GM23338 (cell line): ENCODE measurements at regions not wholly inside any gene's neighbourhood (a gene's known extent, or its start where the extent isn't known, plus 50 kb on each side); places are given as distances from the start of the nearest gene placed in this dataset.

Source experiments
- ATAC-seq: fragments of 200-7000 bp; cut with Tn5 transposase; 3 replicates; pipeline ENCODE4 v1.9.1; 2020
- DNase-seq: peaks from one replicate; pipeline ENCODE4 v3.0.0-alpha.2; 2015; ENCODE audit warnings: low spot score
- H2AFZ ChIP-seq: fragments of 200-600 bp; sonication (generic); 2 replicates; pipeline ENCODE4 v1.8.0; 2016; ENCODE audit warnings: antibody characterized with exemption, mild to moderate bottlenecking, moderate library complexity
- H3F3A ChIP-seq: fragments of 200-600 bp; sonication (generic); replicated peaks from 2 replicates; pipeline ENCODE4 v1.8.0; 2017; ENCODE audit warnings: antibody characterized with exemption, mixed run types, low read depth
- H3K27ac ChIP-seq: fragments of 200-600 bp; sonication (generic); 2 replicates; pipeline ENCODE4 v1.6.1; 2016; ENCODE audit warnings: low read depth
- H3K27me3 ChIP-seq: fragments of 200-600 bp; sonication (generic); 2 replicates; pipeline ENCODE4 v1.8.0; 2016; ENCODE audit warnings: mild to moderate bottlenecking, mixed run types, moderate library complexity; ENCODE audit not compliant: insufficient read depth
- H3K36me3 ChIP-seq: fragments of 200-600 bp; sonication (generic); 2 replicates; pipeline ENCODE4 v1.8.0; 2016; ENCODE audit warnings: mild to moderate bottlenecking; ENCODE audit not compliant: insufficient read depth
- H3K4me1 ChIP-seq: fragments of 200-600 bp; sonication (generic); 2 replicates; pipeline ENCODE4 v1.8.0; 2016; ENCODE audit warnings: mild to moderate bottlenecking, moderate library complexity; ENCODE audit not compliant: insufficient read depth
- H3K4me2 ChIP-seq: fragments of 200-600 bp; sonication (generic); 2 replicates; pipeline ENCODE4 v1.7.1; 2017; ENCODE audit warnings: mixed run types
- H3K4me3 ChIP-seq: fragments of 200-600 bp; sonication (generic); 2 replicates; pipeline ENCODE4 v1.6.1; 2016; ENCODE audit warnings: mixed run types
- H3K79me2 ChIP-seq: fragments of 200-600 bp; sonication (generic); replicated peaks from 2 replicates; pipeline ENCODE4 v1.8.0; 2017; ENCODE audit warnings: mild to moderate bottlenecking; ENCODE audit not compliant: insufficient read depth
- H3K9me2 ChIP-seq: fragments of 200-600 bp; sonication (generic); 2 replicates; pipeline ENCODE4 v1.8.0; 2017; ENCODE audit not compliant: insufficient read depth
- H4K20me1 ChIP-seq: fragments of 200-600 bp; sonication (generic); replicated peaks from 2 replicates; pipeline ENCODE4 v1.8.0; 2017; ENCODE audit warnings: mild to moderate bottlenecking; ENCODE audit not compliant: insufficient read depth
- H3K27ac Mint-ChIP-seq: 2 replicates; pipeline ENCODE4 v1.8.0; 2020; ENCODE audit warnings: inconsistent platforms, mild to moderate bottlenecking, moderate library complexity, mixed read lengths
- H3K27me3 Mint-ChIP-seq: 3 replicates; pipeline ENCODE4 v1.8.0; 2022; ENCODE audit warnings: low read depth, mild to moderate bottlenecking, moderate library complexity, mixed read lengths, inconsistent platforms; ENCODE audit not compliant: insufficient read depth, poor library complexity
- H3K36me3 Mint-ChIP-seq: 3 replicates; pipeline ENCODE4 v1.8.0; 2021; ENCODE audit warnings: low read depth, mild to moderate bottlenecking, inconsistent platforms, moderate library complexity, mixed read lengths
- H3K4me1 Mint-ChIP-seq: 3 replicates; pipeline ENCODE4 v1.8.0; 2020; ENCODE audit warnings: mild to moderate bottlenecking, inconsistent platforms, mixed read lengths
- H3K4me3 Mint-ChIP-seq: 3 replicates; pipeline ENCODE4 v1.8.0; 2021; ENCODE audit warnings: moderate library complexity, mild to moderate bottlenecking, inconsistent platforms, mixed read lengths
- H3K9me3 Mint-ChIP-seq: 3 replicates; pipeline ENCODE4 v1.8.0; 2020; ENCODE audit warnings: moderate library complexity, mild to moderate bottlenecking, inconsistent platforms, mixed read lengths
- CREB1 ChIP-seq: fragments of 250-450 bp; sonication (Bioruptor Pico); IDR thresholded peaks from 2 replicates; pipeline ENCODE4 v1.5.0; 2020; ENCODE audit warnings: low read depth, mild to moderate bottlenecking, moderate library complexity
- EZH2 ChIP-seq: fragments of 200-600 bp; sonication (generic); IDR thresholded peaks from one replicate; pipeline ENCODE4 v1.8.0; 2017; ENCODE audit warnings: antibody characterized with exemption, mild to moderate bottlenecking, low read depth; ENCODE audit not compliant: unreplicated experiment
- EZH2phosphoT487 ChIP-seq: fragments of 200-600 bp; sonication (generic); IDR thresholded peaks from one replicate; pipeline ENCODE4 v1.8.1; 2018; ENCODE audit warnings: antibody characterized with exemption; ENCODE audit not compliant: unreplicated experiment
- NANOG ChIP-seq: IDR thresholded peaks from 2 replicates; pipeline ENCODE4 v1.6.1; 2016; ENCODE audit warnings: antibody characterized with exemption, borderline replicate concordance
- POLR2AphosphoS5 ChIP-seq: IDR thresholded peaks from 2 replicates; pipeline ENCODE4 v1.6.1; 2016; ENCODE audit warnings: antibody characterized with exemption, low read depth
- STAT1 ChIP-seq: IDR thresholded peaks from one replicate; pipeline ENCODE4 v1.6.1; 2016; ENCODE audit warnings: antibody characterized with exemption; ENCODE audit not compliant: unreplicated experiment
- ZNF114 ChIP-seq: fragments of 250-450 bp; sonication (Bioruptor Pico); IDR thresholded peaks from 2 replicates; pipeline ENCODE4 v1.5.0; 2020; ENCODE audit warnings: mild to moderate bottlenecking, moderate library complexity
- ZNF331 ChIP-seq: fragments of 250-450 bp; sonication (Bioruptor Pico); IDR thresholded peaks from 2 replicates; pipeline ENCODE4 v1.5.0; 2020; ENCODE audit warnings: low read depth, mild to moderate bottlenecking, moderate library complexity
- TF ChIP-seq, protein P1 (sequence below), 2 experiments: fragments of 200-600 bp in 1 of 2; sonication (generic) in 1 of 2; conservative IDR thresholded peaks; 2 replicates each; pipeline versions ENCODE4 v1.5.1 to v1.6.1; 2016 to 2017; ENCODE audit warnings: antibody characterized with exemption in 2 of 2, low read depth in 2 of 2, mild to moderate bottlenecking in 2 of 2, moderate library complexity in 1 of 2
- TF ChIP-seq, protein P2 (sequence below): IDR thresholded peaks from one replicate; pipeline ENCODE4 v1.6.1; 2018; ENCODE audit warnings: antibody characterized with exemption; ENCODE audit not compliant: unreplicated experiment
- TF ChIP-seq, protein P3 (sequence below): fragments of 250-450 bp; sonication (Bioruptor Pico); IDR thresholded peaks from 2 replicates; pipeline ENCODE4 v1.5.0; 2020; ENCODE audit warnings: mild to moderate bottlenecking, moderate library complexity

DNA sequence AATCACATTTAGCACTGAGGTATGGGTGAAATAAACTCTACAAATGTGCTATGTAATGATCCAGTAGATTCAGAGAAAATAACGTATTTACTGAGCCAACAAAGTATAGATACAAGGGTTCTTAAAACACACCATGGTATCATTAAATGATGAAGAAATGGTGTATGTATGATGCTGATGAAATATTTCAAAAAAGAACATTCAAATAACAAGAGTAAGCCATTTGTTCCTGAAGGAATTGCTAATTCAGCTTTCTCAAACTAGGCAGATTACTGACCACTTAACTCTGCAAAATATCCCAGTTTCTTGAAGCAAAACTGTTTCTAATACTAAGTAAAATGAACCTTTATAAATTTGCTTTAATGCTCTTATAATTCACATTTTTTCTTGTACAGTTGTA is 97.6 kb upstream of the IFNE start:
- Histone ChIP-seq H3K27ac (no peak overlapping the region), H3F3A (no peaks in the 10 kb centered on the region), H3K4me2 (no peak overlapping the region), H3K9me2 (no peaks in the 10 kb centered on the region), H4K20me1 (no peaks in the 10 kb centered on the region), H3K36me3 (no peaks in the 10 kb centered on the region), H2AFZ (no peak overlapping the region), H3K4me1 (0 out of 2 replicates have a peak, but pooled peaks cover 4% of the 10 kb centered on the region), H3K4me3 (no peak overlapping the region), H3K79me2 (no peaks in the 10 kb centered on the region), H3K27me3 (no peaks in the 10 kb centered on the region)
- ATAC-seq (no peak), DNase-seq (no peak)
- TF ChIP-seq ZNF114 (CRISPR knock-in tag) (no peak), CREB1 (no peak), EZH2phosphoT487 (no peak), NANOG (no peak), STAT1 (no peak), POLR2AphosphoS5 (no peak)
- TF ChIP-seq, protein P1, sequence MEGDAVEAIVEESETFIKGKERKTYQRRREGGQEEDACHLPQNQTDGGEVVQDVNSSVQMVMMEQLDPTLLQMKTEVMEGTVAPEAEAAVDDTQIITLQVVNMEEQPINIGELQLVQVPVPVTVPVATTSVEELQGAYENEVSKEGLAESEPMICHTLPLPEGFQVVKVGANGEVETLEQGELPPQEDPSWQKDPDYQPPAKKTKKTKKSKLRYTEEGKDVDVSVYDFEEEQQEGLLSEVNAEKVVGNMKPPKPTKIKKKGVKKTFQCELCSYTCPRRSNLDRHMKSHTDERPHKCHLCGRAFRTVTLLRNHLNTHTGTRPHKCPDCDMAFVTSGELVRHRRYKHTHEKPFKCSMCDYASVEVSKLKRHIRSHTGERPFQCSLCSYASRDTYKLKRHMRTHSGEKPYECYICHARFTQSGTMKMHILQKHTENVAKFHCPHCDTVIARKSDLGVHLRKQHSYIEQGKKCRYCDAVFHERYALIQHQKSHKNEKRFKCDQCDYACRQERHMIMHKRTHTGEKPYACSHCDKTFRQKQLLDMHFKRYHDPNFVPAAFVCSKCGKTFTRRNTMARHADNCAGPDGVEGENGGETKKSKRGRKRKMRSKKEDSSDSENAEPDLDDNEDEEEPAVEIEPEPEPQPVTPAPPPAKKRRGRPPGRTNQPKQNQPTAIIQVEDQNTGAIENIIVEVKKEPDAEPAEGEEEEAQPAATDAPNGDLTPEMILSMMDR (conservative IDR thresholded peaks at IDR 0.05; ENCODE audit: low read depth in 2 of 2): no peak
- TF ChIP-seq, protein P2, sequence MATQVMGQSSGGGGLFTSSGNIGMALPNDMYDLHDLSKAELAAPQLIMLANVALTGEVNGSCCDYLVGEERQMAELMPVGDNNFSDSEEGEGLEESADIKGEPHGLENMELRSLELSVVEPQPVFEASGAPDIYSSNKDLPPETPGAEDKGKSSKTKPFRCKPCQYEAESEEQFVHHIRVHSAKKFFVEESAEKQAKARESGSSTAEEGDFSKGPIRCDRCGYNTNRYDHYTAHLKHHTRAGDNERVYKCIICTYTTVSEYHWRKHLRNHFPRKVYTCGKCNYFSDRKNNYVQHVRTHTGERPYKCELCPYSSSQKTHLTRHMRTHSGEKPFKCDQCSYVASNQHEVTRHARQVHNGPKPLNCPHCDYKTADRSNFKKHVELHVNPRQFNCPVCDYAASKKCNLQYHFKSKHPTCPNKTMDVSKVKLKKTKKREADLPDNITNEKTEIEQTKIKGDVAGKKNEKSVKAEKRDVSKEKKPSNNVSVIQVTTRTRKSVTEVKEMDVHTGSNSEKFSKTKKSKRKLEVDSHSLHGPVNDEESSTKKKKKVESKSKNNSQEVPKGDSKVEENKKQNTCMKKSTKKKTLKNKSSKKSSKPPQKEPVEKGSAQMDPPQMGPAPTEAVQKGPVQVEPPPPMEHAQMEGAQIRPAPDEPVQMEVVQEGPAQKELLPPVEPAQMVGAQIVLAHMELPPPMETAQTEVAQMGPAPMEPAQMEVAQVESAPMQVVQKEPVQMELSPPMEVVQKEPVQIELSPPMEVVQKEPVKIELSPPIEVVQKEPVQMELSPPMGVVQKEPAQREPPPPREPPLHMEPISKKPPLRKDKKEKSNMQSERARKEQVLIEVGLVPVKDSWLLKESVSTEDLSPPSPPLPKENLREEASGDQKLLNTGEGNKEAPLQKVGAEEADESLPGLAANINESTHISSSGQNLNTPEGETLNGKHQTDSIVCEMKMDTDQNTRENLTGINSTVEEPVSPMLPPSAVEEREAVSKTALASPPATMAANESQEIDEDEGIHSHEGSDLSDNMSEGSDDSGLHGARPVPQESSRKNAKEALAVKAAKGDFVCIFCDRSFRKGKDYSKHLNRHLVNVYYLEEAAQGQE: no peak
- H3K9me3 Mint-ChIP-seq: no peaks in the 10 kb centered on the region
- H3K36me3 Mint-ChIP-seq: no peaks in the 10 kb centered on the region
- H3K4me1 Mint-ChIP-seq: peaks cover 6% of the 10 kb centered on the region; the same call in 2 of the 3 replicates
- H3K4me3 Mint-ChIP-seq: no peak overlapping the region
- H3K27me3 Mint-ChIP-seq: peaks cover 2% of the 10 kb centered on the region
- H3K27ac Mint-ChIP-seq: no peak overlapping the region

DNA sequence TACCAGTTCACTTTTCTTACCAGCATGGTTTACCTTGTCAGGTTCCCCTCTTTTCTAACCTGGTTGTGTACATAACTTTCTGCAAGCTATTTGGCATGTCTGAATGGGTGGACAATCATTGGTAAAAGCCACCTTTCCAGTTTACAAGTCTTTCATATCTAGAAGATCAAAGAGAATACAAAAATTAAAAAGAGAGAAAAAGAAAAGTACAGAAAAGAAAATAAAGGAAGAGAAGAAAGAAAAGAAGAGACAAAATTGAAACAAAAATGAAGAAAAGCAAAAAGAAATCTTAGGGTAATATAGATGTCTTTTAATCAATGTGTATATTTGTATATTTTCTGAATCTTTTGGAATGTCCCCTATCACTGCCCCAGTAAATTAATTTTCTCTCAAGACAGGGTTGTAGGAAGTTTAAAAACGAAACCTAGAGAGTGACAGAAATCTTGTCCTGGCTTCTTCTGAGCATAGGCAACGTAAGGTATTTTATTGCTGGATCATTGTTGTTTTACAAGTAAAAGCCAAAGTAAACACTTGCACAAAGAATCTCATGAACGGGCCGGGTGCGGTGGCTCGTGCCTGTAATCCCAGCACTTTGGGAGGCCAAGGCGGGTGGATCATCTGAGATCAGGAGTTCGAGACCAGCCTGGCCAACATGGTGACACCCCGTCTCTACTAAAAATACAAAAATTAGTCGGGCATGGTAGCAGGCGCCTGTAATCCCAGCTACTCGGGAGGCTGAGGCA is 98.7 kb upstream of the IFNE start:
- Histone ChIP-seq H3F3A (no peaks in the 10 kb centered on the region), H3K4me2 (no peak overlapping the region), H3K27ac (no peak overlapping the region), H3K4me3 (no peak overlapping the region), H4K20me1 (no peaks in the 10 kb centered on the region), H3K9me2 (no peaks in the 10 kb centered on the region; the same call in 1 of the 2 replicates), H3K79me2 (no peaks in the 10 kb centered on the region), H3K27me3 (no peaks in the 10 kb centered on the region), H3K4me1 (0 out of 2 replicates have a peak, but pooled peaks cover 3% of the 10 kb centered on the region), H3K36me3 (no peaks in the 10 kb centered on the region), H2AFZ (no peak overlapping the region)
- Mint-ChIP-seq H3K27ac (no peak overlapping the region), H3K4me1 (peaks cover 6% of the 10 kb centered on the region; the same call in 2 of the 3 replicates), H3K9me3 (no peaks in the 10 kb centered on the region), H3K4me3 (no peak overlapping the region), H3K36me3 (no peaks in the 10 kb centered on the region), H3K27me3 (peaks cover 3% of the 10 kb centered on the region)
- DNase-seq (no peak), ATAC-seq (no peak)
- TF ChIP-seq ZNF331 (CRISPR knock-in tag) (no peak), EZH2 (no peak), POLR2AphosphoS5 (no peak)
- TF ChIP-seq, protein P3, sequence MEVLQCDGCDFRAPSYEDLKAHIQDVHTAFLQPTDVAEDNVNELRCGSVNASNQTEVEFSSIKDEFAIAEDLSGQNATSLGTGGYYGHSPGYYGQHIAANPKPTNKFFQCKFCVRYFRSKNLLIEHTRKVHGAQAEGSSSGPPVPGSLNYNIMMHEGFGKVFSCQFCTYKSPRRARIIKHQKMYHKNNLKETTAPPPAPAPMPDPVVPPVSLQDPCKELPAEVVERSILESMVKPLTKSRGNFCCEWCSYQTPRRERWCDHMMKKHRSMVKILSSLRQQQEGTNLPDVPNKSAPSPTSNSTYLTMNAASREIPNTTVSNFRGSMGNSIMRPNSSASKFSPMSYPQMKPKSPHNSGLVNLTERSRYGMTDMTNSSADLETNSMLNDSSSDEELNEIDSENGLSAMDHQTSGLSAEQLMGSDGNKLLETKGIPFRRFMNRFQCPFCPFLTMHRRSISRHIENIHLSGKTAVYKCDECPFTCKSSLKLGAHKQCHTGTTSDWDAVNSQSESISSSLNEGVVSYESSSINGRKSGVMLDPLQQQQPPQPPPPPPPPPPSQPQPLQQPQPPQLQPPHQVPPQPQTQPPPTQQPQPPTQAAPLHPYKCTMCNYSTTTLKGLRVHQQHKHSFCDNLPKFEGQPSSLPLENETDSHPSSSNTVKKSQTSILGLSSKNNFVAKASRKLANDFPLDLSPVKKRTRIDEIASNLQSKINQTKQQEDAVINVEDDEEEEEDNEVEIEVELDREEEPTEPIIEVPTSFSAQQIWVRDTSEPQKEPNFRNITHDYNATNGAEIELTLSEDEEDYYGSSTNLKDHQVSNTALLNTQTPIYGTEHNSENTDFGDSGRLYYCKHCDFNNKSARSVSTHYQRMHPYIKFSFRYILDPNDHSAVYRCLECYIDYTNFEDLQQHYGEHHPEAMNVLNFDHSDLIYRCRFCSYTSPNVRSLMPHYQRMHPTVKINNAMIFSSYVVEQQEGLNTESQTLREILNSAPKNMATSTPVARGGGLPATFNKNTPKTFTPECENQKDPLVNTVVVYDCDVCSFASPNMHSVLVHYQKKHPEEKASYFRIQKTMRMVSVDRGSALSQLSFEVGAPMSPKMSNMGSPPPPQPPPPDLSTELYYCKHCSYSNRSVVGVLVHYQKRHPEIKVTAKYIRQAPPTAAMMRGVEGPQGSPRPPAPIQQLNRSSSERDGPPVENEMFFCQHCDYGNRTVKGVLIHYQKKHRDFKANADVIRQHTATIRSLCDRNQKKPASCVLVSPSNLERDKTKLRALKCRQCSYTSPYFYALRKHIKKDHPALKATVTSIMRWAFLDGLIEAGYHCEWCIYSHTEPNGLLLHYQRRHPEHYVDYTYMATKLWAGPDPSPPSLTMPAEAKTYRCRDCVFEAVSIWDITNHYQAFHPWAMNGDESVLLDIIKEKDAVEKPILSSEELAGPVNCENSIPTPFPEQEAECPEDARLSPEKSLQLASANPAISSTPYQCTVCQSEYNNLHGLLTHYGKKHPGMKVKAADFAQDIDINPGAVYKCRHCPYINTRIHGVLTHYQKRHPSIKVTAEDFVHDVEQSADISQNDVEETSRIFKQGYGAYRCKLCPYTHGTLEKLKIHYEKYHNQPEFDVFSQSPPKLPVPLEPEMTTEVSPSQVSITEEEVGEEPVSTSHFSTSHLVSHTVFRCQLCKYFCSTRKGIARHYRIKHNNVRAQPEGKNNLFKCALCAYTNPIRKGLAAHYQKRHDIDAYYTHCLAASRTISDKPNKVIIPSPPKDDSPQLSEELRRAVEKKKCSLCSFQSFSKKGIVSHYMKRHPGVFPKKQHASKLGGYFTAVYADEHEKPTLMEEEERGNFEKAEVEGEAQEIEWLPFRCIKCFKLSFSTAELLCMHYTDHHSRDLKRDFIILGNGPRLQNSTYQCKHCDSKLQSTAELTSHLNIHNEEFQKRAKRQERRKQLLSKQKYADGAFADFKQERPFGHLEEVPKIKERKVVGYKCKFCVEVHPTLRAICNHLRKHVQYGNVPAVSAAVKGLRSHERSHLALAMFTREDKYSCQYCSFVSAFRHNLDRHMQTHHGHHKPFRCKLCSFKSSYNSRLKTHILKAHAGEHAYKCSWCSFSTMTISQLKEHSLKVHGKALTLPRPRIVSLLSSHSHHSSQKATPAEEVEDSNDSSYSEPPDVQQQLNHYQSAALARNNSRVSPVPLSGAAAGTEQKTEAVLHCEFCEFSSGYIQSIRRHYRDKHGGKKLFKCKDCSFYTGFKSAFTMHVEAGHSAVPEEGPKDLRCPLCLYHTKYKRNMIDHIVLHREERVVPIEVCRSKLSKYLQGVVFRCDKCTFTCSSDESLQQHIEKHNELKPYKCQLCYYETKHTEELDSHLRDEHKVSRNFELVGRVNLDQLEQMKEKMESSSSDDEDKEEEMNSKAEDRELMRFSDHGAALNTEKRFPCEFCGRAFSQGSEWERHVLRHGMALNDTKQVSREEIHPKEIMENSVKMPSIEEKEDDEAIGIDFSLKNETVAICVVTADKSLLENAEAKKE (CRISPR knock-in tag): no peak
